ENCODE measurements at regions not wholly inside any gene's neighbourhood (a gene's known extent, or its start where the extent isn't known, plus 50 kb on each side); places are given as distances from the start of the nearest gene placed in this dataset.
"Not testable (repeated sequence)": the region's sequence is repeated elsewhere in the genome, so short reads cannot be mapped to it uniquely, and the experiment has no call there.

DNA sequence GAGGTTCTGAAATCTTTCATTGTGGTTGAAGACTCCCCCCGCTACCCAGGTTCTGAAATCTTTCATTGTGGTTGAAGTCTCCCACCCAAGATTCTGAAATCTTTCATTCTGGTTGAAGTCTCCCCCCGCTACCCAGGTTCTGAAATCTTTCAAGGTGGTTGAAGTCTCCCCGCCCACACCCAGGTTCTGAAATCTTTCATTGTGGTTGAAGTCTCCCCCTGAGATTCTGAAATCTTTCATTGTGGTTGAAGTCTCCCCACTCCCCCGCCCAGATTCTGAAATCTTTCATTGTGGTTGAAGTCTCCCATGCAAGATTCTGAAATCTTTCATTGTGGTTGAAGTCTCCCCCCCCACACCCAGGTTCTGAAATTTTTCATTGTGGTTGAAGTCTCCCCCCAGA is 916.6 kb downstream of the BRD1 start:
- TF ChIP-seq, protein P1, sequence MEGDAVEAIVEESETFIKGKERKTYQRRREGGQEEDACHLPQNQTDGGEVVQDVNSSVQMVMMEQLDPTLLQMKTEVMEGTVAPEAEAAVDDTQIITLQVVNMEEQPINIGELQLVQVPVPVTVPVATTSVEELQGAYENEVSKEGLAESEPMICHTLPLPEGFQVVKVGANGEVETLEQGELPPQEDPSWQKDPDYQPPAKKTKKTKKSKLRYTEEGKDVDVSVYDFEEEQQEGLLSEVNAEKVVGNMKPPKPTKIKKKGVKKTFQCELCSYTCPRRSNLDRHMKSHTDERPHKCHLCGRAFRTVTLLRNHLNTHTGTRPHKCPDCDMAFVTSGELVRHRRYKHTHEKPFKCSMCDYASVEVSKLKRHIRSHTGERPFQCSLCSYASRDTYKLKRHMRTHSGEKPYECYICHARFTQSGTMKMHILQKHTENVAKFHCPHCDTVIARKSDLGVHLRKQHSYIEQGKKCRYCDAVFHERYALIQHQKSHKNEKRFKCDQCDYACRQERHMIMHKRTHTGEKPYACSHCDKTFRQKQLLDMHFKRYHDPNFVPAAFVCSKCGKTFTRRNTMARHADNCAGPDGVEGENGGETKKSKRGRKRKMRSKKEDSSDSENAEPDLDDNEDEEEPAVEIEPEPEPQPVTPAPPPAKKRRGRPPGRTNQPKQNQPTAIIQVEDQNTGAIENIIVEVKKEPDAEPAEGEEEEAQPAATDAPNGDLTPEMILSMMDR (IDR thresholded peaks at IDR 0.05; ENCODE audit: insufficient read depth, low read length, poor library complexity, severe bottlenecking): not testable (repeated sequence)
- TF ChIP-seq EZH2phosphoT487 (conservative IDR thresholded peaks at IDR 0.05; ENCODE audit: low read length): not testable (repeated sequence)
